Stimulated activated CD8-positive, alpha-beta memory T cell treated with anti-CD3 and anti-CD28 coated beads, Interleukin-12 subunit alpha, Interleukin-12 subunit beta, amount 100 ng/mL, for 1 hour (primary cell): ENCODE measurements at regions not wholly inside any gene's neighbourhood (a gene's known extent, or its start where the extent isn't known, plus 50 kb on each side); places are given as distances from the start of the nearest gene placed in this dataset.

Experiments used
- DNase-seq: peaks from one replicate; pipeline ENCODE4 v3.0.0-alpha.2; 2020; ENCODE audit warnings: low read depth

- DNase-seq, result no peak
These were observed 215.6 kb downstream of the PIK3R1 start for GRCh38 chr5:68431186-68431585.

DNA sequence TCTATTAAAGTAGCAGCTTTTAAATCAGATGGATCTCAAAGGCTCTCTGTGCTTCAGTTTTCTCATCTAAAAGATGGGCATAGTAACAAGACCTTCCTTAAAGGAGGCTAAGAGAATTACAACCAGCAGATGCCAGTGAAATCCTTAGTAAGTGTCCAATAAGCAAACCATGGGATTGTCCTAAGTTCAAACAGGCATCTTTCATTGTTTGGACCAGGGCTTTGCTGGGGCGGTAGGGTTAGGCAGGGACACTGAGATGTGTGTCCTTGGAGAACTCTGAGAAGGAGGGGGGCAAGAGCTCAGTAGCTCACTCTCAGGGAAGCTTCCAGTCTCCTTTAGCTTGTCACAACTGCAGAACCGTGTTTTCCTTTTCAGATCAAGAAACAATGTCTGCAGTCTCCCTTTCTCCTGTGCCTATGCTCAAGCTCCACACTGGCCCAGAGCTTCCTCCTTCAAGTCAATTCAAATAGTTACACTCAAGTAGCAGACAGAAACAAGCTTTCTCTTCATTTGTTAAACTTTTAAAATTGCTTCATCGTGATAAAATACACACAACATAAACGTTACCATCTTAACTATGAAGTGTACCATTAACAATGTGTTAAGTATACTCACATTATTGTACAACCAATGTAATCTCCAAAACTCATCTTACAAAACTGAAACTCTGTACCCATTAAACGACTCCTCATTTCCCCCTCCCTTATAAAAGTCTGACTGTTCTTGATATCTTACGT lies 216.2 kb downstream of the PIK3R1 start:
- no peak for DNase-seq

DNA sequence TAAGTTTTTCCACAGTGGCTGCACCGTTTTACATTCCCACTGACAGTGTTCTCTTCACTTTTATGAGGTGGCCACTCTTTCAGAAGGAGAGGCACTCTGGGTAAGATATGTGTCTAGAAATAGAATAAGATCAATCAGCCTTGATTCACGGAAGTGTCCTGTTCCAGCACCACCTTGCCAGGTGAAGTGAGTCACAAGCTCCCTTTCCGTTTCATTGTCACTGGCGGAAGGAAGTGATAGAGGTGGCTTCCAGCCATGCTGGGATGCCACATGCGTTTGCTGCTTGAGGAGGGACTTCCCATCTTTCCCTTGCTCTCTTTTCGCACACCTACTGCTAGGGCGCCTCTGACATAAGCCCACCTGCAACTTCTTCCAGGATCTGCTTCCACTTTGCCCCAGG lies 217.1 kb downstream of the PIK3R1 start:
- DNase-seq, result no peak

DNA sequence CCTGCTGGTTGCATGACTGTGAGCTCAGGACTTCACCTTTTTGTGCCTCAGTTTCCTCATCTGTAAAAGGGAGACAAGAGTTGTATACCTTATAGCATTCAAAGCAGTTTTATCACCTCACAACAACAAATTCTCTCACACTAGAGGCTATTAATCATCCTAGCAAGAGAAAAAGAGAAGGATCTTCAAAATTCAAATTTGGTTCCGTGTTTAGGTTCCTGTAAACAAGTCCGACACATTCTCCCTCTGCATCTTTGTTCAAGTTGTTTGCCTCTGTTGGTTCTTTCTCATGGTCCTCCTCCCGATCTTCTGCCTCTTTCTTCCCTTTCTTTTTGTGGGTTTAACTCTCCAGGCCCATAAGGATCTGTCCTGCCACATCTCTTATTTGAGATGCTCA lies 218.0 kb downstream of the PIK3R1 start:
- no peak for DNase-seq

DNA sequence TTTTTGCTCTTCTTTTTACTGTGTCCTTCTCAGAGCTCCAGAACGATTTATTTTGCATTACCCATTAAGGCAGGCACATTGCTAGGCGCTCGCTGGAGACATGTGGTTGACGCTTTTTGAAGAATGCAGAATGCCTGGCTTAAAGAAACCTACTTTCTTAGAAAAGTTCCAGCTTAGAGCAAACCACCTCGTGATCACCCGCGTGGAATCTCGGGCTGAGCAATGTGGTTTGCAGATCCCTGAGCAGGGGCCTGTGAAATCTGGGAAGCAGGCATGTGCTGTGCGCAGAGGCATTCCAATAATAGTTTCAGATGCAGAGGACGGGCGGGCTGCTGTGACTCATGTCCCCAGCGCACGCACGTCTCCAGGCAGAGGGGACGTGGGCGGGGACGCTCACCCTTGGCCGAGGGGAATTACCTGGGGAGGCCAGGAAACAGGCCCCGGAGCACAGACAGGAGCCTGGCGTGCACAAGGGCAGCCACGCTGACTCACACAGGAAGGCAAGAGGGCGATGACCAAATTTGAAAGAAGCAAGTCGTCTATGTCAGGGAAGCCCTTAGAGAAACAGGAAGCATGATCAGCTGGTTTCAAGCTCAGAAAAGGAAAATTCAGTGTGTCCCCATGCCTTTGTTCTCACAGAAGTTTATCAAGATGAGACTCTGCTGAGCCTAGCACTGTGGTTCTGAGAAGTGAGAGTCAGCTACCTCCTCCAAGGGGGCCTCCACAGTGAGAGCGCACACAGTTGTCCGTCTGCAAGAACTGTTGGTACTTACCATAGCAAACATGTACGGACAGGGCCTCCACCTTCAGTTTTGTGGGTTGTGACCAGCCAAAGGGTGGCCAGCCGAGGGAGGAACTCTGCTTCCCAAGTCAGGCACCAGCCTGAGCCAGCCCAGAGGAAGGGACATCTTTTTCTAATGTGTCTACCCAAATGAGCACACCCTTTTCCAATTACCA lies 218.6 kb downstream of the PIK3R1 start:
- peak; percentile 84 for DNase-seq

- no peak for DNase-seq
These were observed 220.1 kb downstream of the PIK3R1 start for GRCh38 chr5:68435611-68436010.

- DNase-seq, result no peak
These were observed 221.3 kb downstream of the PIK3R1 start for GRCh38 chr5:68436686-68437520.

DNA sequence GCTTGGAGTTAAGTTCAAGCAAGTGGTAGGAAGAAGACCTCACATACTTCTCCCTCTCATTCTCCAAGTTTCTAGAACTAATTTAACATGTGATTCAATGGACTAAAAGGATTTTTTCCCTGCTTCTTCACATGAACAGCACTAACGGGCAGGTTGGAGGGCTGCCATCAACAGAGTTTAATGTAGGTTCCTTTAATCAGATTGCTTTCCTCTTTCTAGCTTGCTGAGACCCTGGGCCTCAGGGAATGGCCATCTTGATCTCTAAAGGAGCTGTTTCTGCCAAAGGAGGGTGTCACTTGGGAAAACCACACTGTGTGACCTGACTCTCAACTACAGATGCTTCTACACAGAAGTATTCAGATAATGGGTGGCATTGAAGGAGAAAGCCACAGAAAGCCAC lies 223.3 kb downstream of the PIK3R1 start:
- no peak for DNase-seq

GRCh38 chr5:68440245-68440644 lies 224.7 kb downstream of the PIK3R1 start:
- DNase-seq, result no peak

GRCh38 chr5:68440651-68441050 lies 225.1 kb downstream of the PIK3R1 start:
- no peak for DNase-seq

DNA sequence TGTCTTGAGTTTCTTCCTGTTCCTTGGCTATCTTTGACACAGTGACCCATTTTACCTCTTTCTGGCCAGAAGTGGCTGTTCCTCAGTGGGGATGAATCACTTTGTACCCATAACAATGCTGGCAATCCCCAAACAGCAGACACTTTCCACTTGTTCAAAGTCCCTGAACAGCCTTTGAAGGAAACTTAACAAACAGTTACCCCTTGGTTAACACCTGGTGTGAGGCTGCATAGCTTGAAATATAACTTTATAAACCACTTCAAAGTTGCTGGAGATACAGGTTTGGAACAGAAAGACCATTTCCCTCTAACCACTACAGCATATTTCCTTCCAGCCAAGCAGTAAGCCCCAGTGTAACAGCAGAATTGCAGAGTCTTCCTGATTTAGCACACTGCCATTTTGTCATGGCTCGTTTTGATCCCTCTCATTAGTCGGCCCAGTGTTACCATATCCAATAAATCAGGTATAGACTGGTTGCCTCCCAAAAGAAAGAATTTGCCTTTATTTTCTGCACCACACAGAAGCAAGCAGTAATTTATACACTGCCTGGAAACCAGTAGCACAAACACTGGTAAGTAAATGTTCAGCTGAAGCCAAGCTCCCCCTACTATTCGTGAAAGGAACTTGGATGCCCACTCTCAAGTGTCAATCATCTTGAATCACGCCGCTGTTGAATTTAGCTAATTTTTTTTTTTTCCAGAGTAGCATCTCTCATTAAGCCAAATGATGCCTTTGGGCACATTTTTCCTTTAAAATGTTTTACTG lies 225.9 kb downstream of the PIK3R1 start:
- DNase-seq, result no peak

GRCh38 chr5:68443091-68443490 lies 227.5 kb downstream of the PIK3R1 start:
- no peak for DNase-seq

- DNase-seq, result no peak
These were observed 228.5 kb downstream of the PIK3R1 start for GRCh38 chr5:68444048-68444447.

GRCh38 chr5:68444833-68445232 lies 229.3 kb downstream of the PIK3R1 start:
- DNase-seq, result no peak

GRCh38 chr5:68445257-68446069 lies 229.9 kb downstream of the PIK3R1 start:
- DNase-seq, result no peak

- DNase-seq, result no peak
These were observed 230.5 kb downstream of the PIK3R1 start for GRCh38 chr5:68446070-68446357.

DNA sequence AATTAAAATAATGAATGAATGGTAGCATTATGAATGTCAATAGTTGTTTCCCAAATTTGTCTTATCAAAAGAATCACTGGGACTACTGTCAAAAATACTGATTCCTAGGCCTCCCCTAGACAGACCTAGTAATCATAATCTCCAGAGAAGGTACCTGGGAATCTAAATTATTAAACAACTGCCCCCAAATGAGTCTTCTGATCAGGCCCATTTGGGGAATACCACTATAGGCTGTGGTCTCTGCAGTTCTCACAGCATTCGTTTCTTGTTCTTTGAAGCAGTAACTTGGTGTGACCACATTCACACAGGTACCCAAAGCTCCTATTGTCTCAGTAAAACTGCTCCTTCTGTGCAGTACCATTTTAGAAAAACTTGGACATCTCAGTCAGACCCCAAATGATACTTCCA lies 230.9 kb downstream of the PIK3R1 start:
- DNase-seq, result no peak

DNA sequence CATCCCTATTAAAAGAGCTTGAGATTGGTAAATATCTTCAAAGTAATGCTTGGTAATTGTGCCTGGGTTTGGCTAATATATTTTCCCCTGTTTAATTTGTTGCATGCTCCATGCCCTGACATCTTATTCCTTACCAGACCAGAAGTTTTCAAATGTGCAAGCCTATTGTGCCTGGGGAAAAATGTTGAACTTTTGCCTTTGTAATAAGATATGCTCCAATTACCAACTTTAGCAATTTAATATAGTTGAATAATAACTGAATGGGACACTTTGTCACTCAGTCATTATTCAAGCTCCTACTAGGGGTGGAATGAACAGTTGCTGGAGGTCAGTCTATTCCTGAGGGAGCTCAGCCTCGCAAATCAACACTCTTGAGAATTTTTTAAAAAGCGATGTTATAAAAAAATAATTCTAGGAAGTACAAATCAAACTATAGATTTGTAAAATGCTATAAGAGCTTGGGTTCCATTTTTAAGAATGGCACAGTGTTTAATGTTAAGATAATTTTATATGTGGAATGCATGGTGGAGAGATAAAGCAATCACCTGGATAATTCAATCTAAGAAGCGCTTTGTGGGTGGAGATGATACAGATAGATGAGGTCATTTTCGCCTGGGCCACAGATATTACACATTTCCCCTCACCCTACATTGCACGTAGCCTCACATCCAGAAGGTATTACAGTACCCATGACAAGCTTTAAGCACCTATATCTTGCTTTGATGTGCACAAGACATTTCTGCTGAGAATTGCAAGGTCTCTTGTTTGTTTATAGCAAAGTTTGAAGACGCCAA lies 231.8 kb downstream of the PIK3R1 start:
- DNase-seq, result no peak

GRCh38 chr5:68449380-68449779 lies 233.8 kb downstream of the PIK3R1 start:
- no peak for DNase-seq

DNA sequence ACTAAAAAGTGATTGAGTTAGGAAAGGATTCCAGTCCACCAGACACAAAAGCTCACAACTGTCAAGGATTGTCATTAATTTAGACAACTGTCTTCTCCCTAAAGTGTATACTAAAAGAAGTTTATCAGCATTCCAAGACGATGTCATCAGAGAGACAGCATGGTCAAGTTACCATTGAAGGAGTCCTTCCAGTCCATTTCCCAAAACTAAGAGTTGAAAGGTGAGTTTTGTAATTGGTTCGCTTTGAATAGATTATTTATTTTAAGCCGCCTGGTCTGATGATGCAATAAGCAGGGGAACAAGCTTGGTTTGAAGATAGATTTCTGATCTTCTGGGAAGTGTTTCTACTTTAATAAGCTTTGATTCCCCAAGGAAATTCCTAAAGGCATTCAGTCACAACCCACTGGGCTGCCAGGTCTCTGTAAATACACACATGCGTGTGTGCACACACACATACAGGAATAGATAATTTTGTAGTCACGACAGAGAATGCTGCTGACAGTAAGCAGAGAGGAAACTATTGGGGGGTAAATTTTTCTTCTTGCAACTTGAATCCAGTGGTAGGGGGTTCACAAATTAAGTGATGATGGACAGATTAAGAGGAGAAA lies 234.8 kb downstream of the PIK3R1 start:
- DNase-seq, result no peak
